NCI-H2171 (cell line): ENCODE measurements at regions not wholly inside any gene's neighbourhood (a gene's known extent, or its start where the extent isn't known, plus 50 kb on each side); places are given as distances from the start of the nearest gene placed in this dataset.

ENCODE experiments used
- DNase-seq: peaks from one replicate; lab custom pipeline; 2025; lab: John Stamatoyannopoulos, UW

GRCh38 chr5:56320686-56321085, 87.6 kb upstream of the ANKRD55 start:
- DNase-seq, result no peak

DNA sequence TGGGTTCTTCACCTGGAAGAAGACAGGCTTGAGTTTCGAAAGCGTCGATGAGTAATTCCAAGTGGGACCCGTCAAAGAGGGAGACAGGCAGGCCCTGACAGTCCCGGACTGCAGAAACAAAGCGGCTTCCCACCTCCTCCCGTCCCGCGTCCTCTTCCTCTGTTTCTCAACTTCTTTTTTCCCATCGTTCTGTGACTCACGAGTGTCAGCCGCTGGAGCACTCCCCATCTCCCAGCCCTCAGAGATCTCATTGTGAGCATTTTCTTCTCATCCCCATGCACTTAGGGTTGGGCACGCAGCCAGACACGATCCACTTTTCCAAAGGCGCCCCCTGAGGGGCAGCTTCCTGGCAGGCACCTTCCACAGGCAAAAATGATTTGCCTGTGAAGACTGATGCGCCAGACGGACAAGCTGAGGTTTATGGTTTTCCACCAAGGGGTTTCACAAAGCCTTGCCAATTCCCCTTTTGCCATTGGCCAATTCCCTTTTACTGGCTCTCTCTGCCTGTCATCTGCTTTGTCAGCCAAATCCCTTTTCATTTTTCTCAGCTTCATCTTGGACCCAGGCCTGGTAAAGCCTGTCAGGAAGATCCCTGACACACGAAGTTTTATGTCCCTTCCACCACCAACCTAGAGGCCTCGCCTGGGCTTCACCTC, 86.5 kb upstream of the ANKRD55 start:
- DNase-seq, result no peak

GRCh38 chr5:56317923-56318561, 84.9 kb upstream of the ANKRD55 start:
- DNase-seq, result no peak

DNA sequence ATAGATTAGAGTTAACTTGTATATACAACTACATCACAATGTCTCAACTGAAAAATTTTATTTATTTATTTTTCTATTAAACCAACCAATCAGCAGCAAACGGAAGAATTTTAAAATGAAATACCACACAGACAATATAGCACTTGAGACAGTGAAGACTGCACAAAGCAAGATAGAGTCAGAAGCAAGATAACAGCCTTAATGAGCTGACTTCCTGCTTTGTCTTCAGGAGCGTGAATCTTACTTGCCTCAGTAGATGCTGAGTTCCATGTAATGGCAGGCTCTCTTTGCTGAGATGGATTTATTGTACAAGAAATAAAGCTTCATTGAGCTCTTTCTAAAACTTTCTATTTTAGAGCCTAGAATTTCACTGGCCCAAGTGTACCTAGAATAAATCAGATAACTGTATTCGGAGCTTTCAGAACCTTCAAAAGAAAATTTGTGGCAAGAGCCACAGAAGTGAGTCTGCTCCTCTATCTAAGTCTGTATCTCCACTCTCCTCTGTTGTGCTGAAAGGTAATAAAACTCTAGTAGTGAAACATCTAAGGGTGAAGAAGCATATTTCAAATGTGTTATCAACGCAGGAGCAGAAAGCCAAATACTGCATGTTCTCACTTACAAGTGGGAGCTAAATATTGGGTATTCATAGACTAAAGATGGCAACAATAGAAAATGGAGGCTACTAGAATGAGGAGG, 83.3 kb upstream of the ANKRD55 start:
- DNase-seq, result no peak

DNA sequence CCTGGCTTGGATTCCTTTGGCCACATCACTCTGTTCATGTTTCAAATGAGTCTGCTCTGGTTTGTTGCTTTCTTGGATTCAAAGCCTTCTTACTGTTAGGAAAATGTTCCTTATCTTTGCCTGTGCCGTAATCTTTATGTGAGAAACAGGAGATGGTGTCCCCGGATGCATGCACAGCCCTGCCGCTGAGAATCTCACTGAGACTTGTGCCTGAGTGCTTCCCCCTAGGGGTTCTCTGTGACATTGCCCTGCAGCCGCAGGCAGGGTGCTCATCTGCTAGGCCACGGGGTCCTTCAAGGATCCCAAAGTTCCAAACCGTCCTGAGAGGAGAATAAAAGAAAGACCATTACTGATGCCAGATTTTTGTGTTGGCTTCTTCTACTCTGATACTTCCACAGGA, 81.4 kb upstream of the ANKRD55 start:
- no peak for DNase-seq

DNA sequence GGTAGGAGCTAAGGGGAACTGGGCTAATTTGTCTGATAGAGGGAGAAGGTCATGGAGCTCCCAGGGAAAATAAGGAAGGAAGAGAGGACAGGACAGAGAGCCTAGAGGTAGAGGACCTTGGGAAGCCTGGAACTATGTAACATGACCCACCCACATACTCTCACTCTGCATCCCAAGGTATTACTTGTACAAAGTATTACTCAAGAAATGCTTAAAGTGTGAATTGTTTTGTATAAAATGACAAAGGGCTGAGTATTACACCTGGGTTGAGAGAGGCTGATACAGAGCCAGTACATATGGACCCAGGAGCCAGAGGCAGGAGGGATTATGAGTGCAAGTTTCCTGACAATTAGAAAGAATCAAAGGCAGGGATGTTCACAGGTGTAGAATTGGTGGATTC, 80.5 kb upstream of the ANKRD55 start:
- DNase-seq, result no peak

DNA sequence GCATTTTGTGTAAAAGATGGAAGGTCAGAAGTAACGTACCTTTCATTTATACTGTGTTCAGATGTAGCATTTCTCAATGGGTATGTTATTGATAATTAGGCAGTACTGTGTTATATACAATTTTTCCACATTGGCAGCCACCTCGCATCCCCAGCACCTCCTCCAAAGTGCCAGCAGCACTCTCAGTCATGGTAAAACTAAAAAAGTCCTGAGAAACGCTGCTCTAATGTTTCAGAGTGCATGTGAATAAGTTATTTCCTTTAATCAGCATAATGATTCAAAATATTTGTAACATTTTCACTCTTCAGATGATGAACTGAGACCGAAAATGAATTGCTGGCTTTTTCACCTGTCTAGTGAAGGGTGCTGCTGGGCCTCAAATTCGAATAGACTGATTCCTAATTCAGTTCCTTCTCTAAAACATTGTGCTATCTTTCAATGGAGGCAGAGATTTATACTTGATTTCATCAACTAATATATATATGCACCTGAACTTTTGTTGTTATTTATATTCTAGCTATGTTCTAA, 79.9 kb upstream of the ANKRD55 start:
- no peak for DNase-seq

GRCh38 chr5:56311306-56311905, 78.3 kb upstream of the ANKRD55 start:
- no peak for DNase-seq

DNA sequence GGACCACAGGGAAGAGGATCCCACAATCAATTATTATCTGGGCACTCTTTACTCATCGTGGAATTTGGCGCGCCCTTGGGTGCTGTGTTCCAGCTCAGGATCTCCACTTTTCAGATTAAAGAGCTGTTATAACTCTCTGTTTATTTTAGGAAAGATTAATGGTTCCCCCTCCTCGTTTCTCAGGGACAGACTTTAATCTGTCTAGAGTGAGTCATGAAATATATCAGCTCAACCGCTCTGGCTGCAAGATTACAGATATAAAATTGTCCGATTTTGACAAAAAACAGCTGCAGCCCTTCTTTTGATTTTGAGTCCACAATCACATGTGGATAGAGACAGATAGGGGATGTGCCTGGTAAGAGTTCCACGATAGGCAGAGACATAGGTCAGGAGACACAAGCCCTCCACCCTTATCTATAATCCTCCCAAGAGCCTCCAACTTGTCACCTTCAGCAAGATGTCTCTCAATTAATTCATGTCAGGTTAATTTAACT, 77.6 kb upstream of the ANKRD55 start:
- DNase-seq, result no peak

DNA sequence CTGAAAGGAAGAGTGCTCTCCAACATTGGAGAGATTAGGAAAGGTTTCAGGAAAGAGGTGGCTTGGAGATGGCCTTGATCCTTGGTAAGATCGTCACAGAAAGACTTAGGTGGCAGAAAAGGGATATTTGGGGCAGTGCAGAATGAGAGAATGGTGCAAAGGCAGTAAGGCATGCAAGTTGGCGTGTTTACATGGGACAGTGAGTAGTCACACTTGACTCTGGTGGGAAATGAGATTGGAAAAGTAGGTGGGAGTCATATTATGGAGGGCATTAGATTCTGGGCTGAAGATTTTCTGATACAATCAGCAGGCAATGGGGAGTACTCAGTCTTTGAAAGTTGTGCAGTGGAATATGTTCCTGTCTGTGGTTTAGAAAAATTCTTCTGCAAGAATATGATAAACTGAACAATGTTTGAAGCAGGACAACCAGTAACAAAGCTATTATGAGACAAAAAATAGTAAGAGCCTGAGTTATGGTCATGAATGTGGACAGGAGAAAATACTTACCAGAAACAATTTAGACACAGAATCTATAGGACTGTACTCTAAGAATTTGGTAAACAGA, 76.2 kb upstream of the ANKRD55 start:
- DNase-seq, result no peak

DNA sequence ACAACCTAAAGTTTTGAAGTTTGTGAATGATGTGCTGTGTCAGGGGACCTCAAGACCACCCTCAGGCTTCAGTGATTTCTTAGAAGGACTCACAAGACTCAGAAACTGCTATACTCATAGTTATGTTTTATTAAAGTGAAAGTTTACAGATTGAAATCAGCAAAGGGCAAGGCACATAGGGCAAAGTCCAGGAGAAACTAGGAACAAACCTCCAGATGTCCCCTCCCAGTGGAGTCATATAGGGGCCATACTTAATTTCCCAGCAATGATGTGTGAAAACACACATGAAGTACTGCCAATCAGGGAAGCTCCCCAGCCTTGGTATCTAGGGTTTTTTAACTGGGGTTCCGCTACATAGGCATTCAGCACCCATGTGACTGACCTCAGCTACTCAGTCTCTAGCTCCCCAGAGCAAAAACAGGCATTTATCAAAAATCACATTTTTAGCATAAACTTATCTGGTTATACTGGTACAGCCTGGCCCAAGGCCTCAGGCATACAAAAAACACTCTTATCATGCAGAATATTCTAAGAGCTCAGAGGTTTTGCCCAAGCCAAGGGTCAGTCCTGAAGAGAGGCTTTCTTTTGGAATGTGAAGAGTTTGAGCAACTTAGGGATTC, 74.7 kb upstream of the ANKRD55 start:
- no peak for DNase-seq

DNA sequence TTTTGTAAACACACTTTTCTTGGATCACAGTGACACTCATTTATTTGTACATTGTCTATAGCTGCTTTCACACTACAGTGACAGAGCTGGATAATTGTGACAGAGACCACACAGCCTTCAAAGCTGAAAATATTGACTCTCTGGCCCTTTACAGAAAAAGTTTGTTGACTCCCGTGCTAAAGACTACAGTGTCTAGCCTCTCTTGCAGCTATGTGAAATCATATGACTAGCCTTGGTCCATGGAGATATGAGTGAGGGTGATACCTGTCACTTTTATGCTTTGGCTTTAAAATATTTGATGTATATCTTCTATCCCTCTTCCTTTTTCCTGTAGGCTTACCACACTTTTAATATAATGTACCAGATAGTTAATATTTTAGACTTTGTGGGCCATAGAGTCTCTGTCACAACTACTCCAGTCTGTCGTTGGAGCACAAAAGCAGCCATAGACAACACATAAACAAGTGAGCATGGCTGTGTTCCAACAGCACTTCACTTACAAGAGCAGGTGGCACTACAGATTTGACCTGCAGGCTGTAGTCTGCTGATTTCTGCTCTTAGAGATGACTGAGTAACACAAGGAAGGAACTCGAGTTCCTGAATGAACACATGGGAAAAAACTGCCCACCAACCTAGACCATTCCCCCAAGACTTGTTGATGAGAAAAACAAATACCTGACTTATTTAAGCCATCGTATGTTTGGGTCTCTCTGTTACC, 73.5 kb upstream of the ANKRD55 start:
- DNase-seq, result no peak

DNA sequence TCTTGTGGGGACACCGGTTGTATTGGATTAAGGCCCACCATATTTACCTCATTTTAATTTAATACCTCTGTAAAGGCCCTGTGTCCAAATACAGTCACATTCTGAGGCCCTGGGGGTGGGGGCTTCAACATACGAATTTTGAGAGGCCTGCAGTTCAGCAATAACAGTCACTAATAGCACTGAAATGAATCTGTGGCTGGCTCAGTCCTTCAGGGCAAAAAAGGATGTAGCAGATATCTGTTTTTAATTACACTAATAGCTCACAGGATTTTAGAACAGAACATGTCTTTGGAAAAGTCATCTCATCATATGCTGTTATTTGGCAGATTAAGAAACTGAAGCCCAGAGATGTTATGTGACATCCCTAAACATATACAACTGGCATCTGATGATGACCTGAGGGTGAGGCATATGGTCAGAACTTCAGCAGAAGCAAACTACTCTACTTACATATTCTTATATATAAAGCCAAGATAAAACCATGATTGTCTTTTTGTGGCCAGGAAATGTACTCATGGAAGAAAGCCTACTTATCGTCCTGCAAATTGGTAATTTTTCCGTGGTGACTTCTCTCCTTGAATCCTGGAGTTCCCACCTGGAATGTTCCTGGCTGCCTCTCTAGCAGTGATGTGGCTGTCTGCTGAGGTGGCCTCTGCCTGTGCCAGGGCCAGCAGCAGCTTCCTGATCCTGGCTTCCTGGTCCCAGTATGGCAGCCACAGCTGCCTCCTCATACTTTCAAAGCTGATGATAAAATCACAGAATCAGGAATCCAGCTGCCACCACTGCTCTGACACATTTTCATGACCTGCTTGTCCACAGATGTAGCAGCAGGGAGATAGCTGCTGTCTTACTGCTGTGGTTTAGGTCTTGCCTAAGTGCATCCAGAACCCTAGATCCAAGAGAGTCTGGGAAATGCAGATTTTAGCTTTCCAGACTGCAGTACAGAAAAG, 72.1 kb upstream of the ANKRD55 start:
- no peak for DNase-seq

GRCh38 chr5:56303511-56303910, 70.4 kb upstream of the ANKRD55 start:
- DNase-seq, result no peak

GRCh38 chr5:56302027-56302426, 68.9 kb upstream of the ANKRD55 start:
- DNase-seq, result no peak

DNA sequence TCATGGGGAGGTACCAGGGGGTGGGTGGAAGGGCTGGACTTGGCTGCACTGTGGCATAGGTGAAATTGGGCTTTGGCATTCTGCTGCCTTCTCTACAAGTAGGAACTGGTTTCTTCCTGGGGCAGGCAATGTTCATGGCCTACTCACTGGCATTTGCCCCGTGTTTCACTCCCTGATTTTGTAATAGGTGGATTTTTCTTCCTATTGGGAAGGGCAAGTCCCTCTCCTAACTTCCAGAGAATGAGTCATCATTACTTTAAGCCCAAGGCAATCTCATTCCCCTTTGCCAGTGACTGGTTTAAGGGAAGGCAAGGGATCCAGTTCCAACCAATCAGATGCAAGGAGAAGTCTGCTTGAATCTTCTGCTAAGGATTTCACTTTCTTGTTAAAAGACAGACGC, 67.9 kb upstream of the ANKRD55 start:
- no peak for DNase-seq

- no peak for DNase-seq
These were observed 66.1 kb upstream of the ANKRD55 start for GRCh38 chr5:56299212-56299611.

DNA sequence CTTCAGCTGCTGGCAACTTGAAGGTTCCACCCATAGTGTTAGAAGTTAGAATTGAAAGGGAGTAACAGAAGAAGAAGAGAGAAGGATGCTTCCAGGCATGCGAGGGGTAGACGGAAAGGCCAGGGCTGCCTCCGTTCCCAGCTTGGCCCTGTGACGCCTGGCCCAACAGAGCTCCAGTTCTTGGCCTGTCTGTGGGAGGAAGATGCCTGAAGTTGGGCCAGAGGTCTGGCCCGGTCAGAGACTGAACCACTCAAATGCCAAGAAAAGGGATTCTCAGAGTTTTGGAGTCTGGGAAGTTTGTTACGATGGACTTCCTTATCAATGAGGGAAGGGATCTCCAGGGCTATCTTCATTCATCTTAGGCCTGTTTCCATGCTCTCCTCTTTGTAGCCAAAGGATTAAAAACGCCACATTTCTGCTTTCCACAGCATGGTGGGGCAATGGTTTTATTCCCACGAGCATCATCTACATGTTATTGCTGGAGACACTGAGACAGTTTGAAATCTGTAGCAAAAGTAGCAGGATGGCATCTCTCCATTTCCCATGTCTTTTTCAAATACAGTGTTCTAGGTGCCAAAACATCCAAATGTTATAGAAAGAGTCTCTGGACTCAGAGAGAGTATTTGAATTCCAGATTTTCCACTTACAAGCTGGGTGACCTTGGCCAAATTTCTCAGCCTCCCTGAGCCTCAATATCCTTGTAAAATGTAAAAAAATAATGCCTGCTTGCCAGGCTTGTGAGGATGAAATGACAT, 65.4 kb upstream of the ANKRD55 start:
- no peak for DNase-seq

- no peak for DNase-seq
These were observed 64.7 kb upstream of the ANKRD55 start for GRCh38 chr5:56297851-56298250.
